ENCODE measurements at regions not wholly inside any gene's neighbourhood (a gene's known extent, or its start where the extent isn't known, plus 50 kb on each side); places are given as distances from the start of the nearest gene placed in this dataset.
A peak's percentile ranks its signal among the peaks of the same experiment; 100 is the strongest.

DNA sequence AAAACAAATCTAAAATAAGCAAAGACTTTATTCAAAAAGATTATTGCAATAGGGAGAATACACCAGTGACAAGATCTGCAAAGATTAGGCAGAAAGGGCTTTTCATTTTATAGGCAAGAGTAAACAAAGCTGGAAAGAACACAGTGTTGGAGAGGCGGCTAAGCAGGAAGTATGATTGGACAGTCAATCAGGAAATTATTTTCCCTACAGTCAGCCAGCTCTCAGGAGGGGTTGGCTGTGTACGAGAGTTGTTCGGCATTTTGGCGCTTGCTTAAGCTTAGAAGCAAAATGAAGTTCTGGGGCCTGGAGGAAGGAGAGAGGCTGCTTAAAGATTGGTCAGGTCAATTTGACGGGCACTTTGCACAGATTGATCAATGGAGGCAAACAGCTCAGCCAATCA is 1030.5 kb downstream of the TLE4 start:
- DNase-seq = no peak

DNA sequence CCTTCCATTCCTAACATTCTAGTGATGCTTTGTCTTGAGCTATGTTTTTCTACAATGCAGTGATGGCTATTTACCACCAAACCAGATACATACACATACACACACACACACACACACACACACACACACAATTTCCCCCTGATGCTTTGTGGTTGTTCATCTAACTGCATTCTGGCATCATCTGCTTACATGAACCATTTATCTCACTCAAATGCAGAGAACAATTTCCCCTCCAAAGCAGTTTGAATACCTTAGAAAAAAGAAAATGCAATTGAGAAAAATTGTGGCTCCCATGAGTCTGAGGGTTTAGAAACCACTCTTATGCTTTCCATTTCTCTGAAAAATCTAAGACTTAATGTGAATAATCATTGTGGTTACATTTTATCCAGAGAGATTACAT is 1024.8 kb downstream of the TLE4 start:
- no peak for DNase-seq

DNA sequence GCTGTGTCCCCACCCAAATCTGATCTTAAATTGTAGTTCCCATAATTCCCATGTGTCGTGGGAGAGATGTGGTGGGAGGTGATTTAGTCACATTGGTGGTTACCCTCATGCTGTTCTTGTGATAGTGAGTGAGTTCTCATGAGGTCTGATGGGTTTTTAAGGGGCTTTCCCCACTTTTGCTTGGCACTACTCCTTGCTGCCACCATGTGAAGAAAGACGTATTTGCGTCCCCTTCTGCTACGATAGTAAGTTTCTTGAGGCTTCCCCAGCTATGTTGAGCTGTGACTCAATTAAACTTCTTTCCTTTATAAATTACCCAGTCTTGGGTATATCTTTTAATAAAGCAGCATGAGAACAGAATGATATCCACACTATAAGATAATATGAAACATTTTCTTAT is 1023.4 kb downstream of the TLE4 start:
- no peak for DNase-seq

DNA sequence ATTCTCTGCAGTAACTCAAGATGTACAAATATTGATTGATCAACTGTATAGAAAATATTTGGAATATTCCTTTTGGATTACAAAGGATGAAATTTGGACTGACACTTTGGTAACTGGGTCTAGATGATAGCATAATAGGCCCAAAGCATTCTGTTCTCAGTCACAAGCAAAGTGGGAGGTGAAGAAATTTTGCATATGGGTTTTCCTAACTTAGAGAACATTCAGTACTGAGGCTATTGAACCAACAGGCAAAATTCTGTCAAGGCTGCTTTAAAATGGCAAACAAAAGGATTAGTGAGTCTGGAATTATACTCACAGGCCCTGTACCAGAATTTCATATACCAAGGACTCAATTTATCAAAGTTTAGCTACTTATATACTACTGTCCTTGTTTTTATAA is 1020.6 kb downstream of the TLE4 start:
- no peak for DNase-seq

DNA sequence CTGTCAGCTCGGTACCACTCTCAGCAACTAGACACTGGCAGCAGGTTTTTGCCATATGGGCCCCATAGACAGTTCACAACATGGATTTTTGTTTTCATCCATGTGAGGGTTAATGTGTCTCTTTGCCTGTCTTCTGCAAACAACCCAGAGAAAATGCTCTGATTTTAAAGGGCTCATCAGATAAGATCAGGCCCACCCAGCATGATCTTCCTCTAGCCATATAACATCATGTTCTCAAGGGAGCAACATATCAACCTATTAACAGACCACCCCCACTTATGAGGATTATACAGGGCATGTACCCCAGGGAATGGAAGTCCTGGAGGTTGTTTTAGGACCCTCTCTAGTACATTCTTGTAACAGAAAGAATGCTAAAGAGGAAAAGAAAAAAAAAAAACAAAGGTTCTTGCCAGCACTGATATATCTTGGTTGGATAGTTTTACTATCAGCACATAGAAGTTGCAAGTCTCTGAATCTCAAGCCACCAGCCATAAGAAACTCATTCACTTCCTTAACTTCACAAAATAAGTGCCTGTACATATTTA is 1015.1 kb downstream of the TLE4 start:
- no peak for DNase-seq

DNA sequence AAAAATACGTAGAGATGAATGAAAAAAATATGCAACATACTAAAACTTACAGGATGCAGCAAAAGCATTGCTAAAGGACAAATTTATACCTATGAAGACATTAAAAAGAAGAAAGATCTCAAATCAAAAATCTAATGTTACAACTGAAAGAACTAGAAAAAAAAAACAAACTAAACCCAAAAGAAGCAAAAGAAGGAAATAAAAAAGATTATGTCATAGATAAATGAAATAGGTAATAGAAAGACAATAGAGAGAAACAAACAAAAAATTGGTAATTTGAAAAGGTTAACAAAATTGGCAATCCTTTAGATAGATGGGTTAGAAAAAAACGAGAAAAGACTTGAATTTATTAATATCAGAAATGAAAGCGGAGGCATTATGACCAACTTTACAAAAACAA is 1000.2 kb downstream of the TLE4 start:
- no peak for DNase-seq

GRCh38 chr9:80569236-80569635 is 997.5 kb downstream of the TLE4 start:
- no peak for DNase-seq

DNA sequence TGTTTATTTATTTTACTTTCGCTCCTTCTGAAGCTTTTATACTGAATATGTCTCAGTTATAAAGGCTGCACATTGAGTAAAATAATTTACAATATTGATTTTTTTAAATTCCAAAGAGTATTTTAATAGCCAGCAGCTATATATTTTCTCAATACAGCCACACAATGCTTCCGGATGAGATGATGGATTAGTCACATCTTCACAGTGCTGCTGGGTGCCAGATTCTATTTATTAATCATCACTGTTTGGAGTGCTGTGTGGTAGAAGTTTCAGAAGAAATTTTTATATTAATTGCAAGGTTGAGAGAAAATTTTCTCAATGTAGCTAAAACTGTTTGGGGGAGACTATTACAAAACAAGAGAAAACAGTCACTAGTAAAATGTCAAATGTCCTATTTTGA is 989.8 kb downstream of the TLE4 start:
- peak; percentile 14 for DNase-seq

- no peak for DNase-seq
These were observed 989.2 kb downstream of the TLE4 start for GRCh38 chr9:80560976-80561375.

DNA sequence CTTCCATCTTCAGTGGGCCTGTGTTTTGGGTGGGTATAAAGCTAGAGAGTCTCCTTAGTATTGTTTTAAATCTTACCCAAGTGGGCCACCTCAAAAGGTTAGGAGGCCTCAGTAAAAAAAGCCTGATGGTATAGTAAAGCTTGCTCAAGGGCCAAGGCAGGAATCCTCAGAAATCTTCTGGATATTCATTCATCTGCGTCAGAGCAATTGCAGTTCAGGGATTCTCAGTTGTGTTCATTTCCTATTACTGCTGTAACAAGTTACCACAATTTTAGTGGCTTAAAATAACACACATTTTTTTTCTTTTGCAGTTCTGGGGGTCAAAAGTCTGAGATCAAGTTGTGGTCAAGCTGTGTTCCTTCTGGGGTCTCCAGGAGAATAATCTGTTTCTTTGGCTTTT is 985.5 kb downstream of the TLE4 start:
- no peak for DNase-seq

- no peak for DNase-seq
These were observed 984.9 kb downstream of the TLE4 start for GRCh38 chr9:80556631-80557030.

DNA sequence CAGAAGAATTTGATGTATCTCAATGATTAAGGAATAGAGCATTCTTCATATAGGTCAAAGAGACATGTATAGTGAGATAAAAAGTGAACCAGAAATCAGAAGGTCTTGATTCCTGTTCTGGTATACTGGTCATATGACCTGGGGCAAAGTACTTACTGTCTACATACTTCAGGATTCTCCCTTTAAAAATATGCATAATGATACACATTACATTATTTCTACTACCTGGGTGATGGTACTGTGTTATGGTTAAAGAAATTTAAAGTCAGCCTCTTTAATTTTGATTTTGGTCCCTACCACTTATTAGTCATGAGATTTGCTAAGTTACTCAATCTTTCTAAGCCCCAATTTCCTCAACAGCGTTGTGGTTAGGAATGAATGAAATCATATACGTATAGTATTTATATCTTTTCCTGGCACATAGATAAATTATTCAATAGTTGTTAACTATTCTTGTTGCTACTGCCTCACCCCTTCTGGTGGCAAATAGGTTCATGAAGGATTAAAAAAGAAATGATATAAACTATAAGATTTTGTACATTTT is 984.1 kb downstream of the TLE4 start:
- DNase-seq = no peak

DNA sequence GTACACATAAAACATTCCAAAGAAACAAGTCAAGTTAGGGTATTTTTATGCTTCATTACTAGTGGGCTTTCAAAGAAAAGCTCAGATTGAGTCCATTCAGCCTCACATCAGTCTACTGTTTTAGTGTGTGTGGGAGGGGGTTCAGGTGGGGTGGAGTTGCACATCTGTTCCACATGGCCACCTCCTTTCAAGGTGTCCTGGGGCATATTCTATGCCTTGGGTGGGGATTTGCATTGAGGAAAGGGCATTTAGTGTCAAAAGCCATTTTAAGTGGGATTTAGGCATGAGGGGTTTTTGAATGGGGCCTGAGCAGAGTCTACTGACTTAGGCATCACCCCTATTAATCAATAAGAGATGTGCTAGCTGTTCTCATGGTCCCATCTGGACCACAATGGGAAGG is 983.1 kb downstream of the TLE4 start:
- DNase-seq = no peak

GRCh38 chr9:80554301-80554700 is 982.5 kb downstream of the TLE4 start:
- no peak for DNase-seq

- DNase-seq = no peak
These were observed 981.2 kb downstream of the TLE4 start for GRCh38 chr9:80552931-80553330.

GRCh38 chr9:80550181-80550580 is 978.4 kb downstream of the TLE4 start:
- no peak for DNase-seq

DNA sequence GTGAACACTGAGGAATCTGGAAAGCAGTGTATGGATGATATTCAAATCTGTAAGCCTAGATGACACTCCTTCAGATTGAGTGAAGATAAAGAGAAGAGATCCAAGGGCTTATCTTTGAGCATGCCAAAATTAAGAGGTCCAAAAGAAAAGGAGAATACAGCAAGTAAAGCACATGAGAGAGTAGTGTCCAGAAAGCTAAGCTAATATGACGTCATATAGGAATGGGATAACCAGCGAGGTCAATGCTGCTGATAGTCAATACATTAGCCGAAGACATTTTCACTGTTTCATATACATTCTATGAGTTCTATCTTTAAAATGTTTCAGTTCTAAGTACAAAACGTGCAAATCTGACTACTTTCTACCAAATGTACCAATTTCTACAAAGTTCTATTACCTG is 975.8 kb downstream of the TLE4 start:
- no peak for DNase-seq

DNA sequence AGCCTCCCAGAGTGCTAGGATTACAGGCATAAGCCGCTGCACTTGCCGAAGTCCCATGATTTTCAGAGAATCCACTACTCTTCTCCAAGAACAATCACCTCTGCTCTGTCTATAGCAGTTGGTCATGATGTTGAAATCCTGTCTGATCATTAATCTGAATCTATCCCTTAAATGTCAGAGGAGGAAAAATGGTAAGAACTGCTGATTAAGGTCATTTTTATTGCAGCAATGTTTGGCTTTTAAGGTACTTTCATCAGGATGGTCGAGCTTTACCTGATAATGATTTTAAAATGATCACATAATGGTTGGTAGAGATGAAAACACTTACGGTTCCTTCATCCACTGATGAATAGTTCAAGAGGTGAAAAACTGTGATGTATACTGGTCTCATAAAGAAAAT is 968.6 kb downstream of the TLE4 start:
- DNase-seq = no peak

DNA sequence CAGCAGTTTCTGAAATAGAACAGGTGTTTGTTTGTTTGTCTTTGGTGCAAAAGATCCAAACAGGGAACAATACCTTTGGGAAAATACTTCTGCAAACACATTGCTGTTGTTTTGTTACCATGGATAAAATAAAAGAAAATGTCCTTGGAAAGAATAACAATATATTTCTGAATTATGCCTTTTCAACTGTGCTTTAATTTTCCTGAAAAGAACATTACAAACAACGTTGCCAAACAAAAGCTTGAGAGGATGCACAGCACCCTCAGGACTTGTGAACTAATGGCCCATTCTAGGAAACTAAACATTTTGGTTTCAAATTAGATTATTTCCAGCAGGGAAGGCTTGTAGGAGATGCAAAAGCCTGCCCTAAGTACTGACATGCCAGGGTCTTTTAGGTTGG is 967.2 kb downstream of the TLE4 start:
- DNase-seq = no peak

DNA sequence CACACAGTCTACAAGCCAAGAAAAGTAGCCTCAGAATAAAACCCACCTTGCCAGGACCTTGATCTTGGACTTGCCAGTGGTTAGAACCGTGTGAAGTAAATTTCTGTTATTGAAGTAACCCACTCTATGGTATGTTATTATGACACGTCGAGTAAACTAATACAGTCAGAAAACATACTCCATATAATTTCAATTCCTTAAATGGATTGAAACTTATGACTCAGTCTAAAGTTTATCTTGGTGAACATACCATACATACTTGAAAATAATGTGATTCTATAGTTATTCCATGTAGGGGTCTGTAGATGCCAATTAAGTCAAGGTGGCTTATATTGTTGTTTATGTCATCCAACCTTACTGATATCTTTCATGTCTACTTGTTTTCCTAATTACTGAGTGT is 950.7 kb downstream of the TLE4 start:
- peak; percentile 23 for DNase-seq

- DNase-seq = no peak
These were observed 949.4 kb downstream of the TLE4 start for GRCh38 chr9:80521151-80521550.

DNA sequence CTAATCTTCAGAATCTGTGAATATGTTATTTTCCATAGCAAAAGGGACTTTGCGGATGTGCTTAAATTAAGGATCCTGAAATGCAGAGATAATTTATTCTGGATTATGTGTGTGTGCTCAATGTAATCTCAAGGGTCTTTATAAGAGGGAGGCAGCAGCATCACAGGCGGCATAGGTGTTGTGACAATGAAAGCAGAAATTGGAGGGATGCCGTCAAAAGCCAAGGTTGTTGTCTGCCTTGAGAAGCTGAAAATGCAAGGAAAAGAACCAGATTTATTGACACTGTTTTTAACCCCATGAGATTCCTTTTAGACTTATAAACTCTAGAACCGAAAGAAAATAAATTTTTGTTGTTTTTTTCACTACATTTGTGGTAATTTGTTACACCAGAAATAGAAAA is 948.5 kb downstream of the TLE4 start:
- DNase-seq = no peak

DNA sequence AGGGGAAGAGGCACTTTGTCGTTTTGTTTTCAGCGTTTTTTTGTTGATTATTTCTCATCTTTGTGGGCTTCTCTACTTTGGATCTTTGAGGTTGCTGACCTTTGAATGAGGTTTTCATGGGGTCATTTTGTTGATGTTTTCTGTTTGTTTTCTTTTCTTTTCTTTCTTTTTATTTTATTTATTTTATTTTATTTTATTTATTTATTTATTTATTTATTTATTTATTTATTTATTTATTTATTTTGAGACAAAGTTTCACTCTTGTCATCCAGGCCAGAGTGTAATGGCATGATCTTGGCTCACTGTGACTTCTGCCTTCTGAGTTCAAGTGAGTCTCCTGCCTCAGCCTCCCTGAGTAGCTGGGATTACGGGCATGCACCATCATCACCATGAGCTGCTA is 946.7 kb downstream of the TLE4 start:
- no peak for DNase-seq

GRCh38 chr9:80516679-80517078 is 944.9 kb downstream of the TLE4 start:
- DNase-seq = no peak

- DNase-seq = no peak
These were observed 937.6 kb downstream of the TLE4 start for GRCh38 chr9:80509358-80509757.
